22Rv1 (cell line): ENCODE measurements at regions not wholly inside any gene's neighbourhood (a gene's known extent, or its start where the extent isn't known, plus 50 kb on each side); places are given as distances from the start of the nearest gene placed in this dataset.

Experiments used
- CTCF ChIP-seq: fragments of 450-650 bp; IDR thresholded peaks from 2 replicates; pipeline ENCODE4 v1.5.1; 2017; ENCODE audit warnings: mild to moderate bottlenecking
- ZFX ChIP-seq: fragments of 450-650 bp; IDR thresholded peaks from 2 replicates; pipeline ENCODE4 v1.6.1; 2017; ENCODE audit warnings: antibody characterized with exemption, borderline replicate concordance

GRCh38 chr1:224499204-224499603 is 64.6 kb upstream of the WDR26 start:
- no peak for TF ChIP-seq CTCF
- TF ChIP-seq ZFX, result no peak
